ENCODE measurements at regions not wholly inside any gene's neighbourhood (a gene's known extent, or its start where the extent isn't known, plus 50 kb on each side); places are given as distances from the start of the nearest gene placed in this dataset.
A peak's percentile ranks its signal among the peaks of the same experiment; 100 is the strongest.

GRCh38 chr12:98408681-98409080 lies 106.7 kb upstream of the TMPO start:
- Mint-ChIP-seq H3K4me3 (no peak overlapping the region), H3K4me1 (peaks cover 3% of the 10 kb centered on the region)

GRCh38 chr12:98409548-98409947 lies 105.8 kb upstream of the TMPO start:
- no peak for DNase-seq
- Mint-ChIP-seq H3K9me3 (no peaks in the 10 kb centered on the region), H3K27me3 (no peaks in the 10 kb centered on the region), H3K27ac (no peak overlapping the region), H3K36me3 (no peaks in the 10 kb centered on the region), H3K4me3 (no peak overlapping the region), H3K4me1 (no peaks in the 10 kb centered on the region)

More at GRCh38 chr12:98408681-98409080, 106.7 kb upstream of the TMPO start:
- no peaks in the 10 kb centered on the region for H3K9me3 Mint-ChIP-seq
- no peak for DNase-seq
- H3K27me3 Mint-ChIP-seq: no peaks in the 10 kb centered on the region
- H3K36me3 Mint-ChIP-seq: no peaks in the 10 kb centered on the region
- H3K27ac Mint-ChIP-seq: no peak overlapping the region

- Mint-ChIP-seq H3K4me3 (no peak overlapping the region), H3K27ac (no peak overlapping the region), H3K9me3 (no peaks in the 10 kb centered on the region), H3K27me3 (no peaks in the 10 kb centered on the region), H3K4me1 (no peaks in the 10 kb centered on the region), H3K36me3 (no peaks in the 10 kb centered on the region)
- no peak for DNase-seq
Observed at GRCh38 chr12:98410356-98410755, 105.0 kb upstream of the TMPO start.

- Mint-ChIP-seq H3K27ac (no peak overlapping the region), H3K4me1 (no peaks in the 10 kb centered on the region), H3K27me3 (no peaks in the 10 kb centered on the region), H3K4me3 (no peak overlapping the region), H3K36me3 (no peaks in the 10 kb centered on the region), H3K9me3 (no peaks in the 10 kb centered on the region)
- DNase-seq: no peak
Observed at GRCh38 chr12:98416845-98417244, 98.5 kb upstream of the TMPO start.

- no peaks in the 10 kb centered on the region for H3K36me3 Mint-ChIP-seq
- DNase-seq: no peak
- H3K27me3 Mint-ChIP-seq: no peaks in the 10 kb centered on the region
- H3K9me3 Mint-ChIP-seq: no peaks in the 10 kb centered on the region
- H3K4me1 Mint-ChIP-seq: no peaks in the 10 kb centered on the region
- no peak overlapping the region for H3K27ac Mint-ChIP-seq
- H3K4me3 Mint-ChIP-seq: no peak overlapping the region
Observed at GRCh38 chr12:98417266-98417665, 98.1 kb upstream of the TMPO start.

- no peak overlapping the region for H3K27ac Mint-ChIP-seq
- no peaks in the 10 kb centered on the region for H3K9me3 Mint-ChIP-seq
- no peak overlapping the region for H3K4me3 Mint-ChIP-seq
- H3K27me3 Mint-ChIP-seq: no peaks in the 10 kb centered on the region
- no peaks in the 10 kb centered on the region for H3K36me3 Mint-ChIP-seq
- DNase-seq: no peak
- no peaks in the 10 kb centered on the region for H3K4me1 Mint-ChIP-seq
Observed at GRCh38 chr12:98418357-98419075, 96.9 kb upstream of the TMPO start.

GRCh38 chr12:98419081-98419794 lies 96.2 kb upstream of the TMPO start:
- Mint-ChIP-seq H3K4me3 (no peak overlapping the region), H3K27me3 (no peaks in the 10 kb centered on the region), H3K9me3 (no peaks in the 10 kb centered on the region), H3K4me1 (no peaks in the 10 kb centered on the region), H3K36me3 (no peaks in the 10 kb centered on the region), H3K27ac (no peak overlapping the region)
- no peak for DNase-seq

- no peak for DNase-seq
- H3K27me3 Mint-ChIP-seq: no peaks in the 10 kb centered on the region
- no peaks in the 10 kb centered on the region for H3K9me3 Mint-ChIP-seq
- H3K27ac Mint-ChIP-seq: no peak overlapping the region
- no peaks in the 10 kb centered on the region for H3K36me3 Mint-ChIP-seq
- H3K4me3 Mint-ChIP-seq: no peak overlapping the region
- H3K4me1 Mint-ChIP-seq: peaks cover 2% of the 10 kb centered on the region
Observed at GRCh38 chr12:98419795-98420404, 95.5 kb upstream of the TMPO start.

GRCh38 chr12:98420461-98420860 lies 94.9 kb upstream of the TMPO start:
- Mint-ChIP-seq H3K36me3 (no peaks in the 10 kb centered on the region), H3K4me3 (no peak overlapping the region), H3K9me3 (no peaks in the 10 kb centered on the region), H3K27ac (no peak overlapping the region), H3K4me1 (peaks cover 2% of the 10 kb centered on the region), H3K27me3 (no peaks in the 10 kb centered on the region)
- no peak for DNase-seq

GRCh38 chr12:98421316-98421715 lies 94.1 kb upstream of the TMPO start:
- no peaks in the 10 kb centered on the region for H3K36me3 Mint-ChIP-seq
- peaks cover 2% of the 10 kb centered on the region for H3K4me1 Mint-ChIP-seq

GRCh38 chr12:98422359-98422758 lies 93.0 kb upstream of the TMPO start:
- Mint-ChIP-seq H3K4me1 (peaks cover 2% of the 10 kb centered on the region), H3K9me3 (no peaks in the 10 kb centered on the region), H3K36me3 (no peaks in the 10 kb centered on the region), H3K4me3 (no peak overlapping the region), H3K27me3 (no peaks in the 10 kb centered on the region), H3K27ac (no peak overlapping the region)
- DNase-seq: no peak

More at GRCh38 chr12:98421316-98421715, 94.1 kb upstream of the TMPO start:
- Mint-ChIP-seq H3K4me3 (no peak overlapping the region), H3K27ac (no peak overlapping the region), H3K27me3 (no peaks in the 10 kb centered on the region), H3K9me3 (no peaks in the 10 kb centered on the region)
- no peak for DNase-seq

GRCh38 chr12:98422812-98423211 lies 92.6 kb upstream of the TMPO start:
- Mint-ChIP-seq H3K27ac (no peak overlapping the region), H3K4me3 (no peak overlapping the region), H3K27me3 (no peaks in the 10 kb centered on the region), H3K36me3 (no peaks in the 10 kb centered on the region), H3K9me3 (no peaks in the 10 kb centered on the region), H3K4me1 (peaks cover 2% of the 10 kb centered on the region)
- DNase-seq: no peak

- H3K9me3 Mint-ChIP-seq: no peaks in the 10 kb centered on the region
- no peaks in the 10 kb centered on the region for H3K27me3 Mint-ChIP-seq
- DNase-seq: no peak
- H3K27ac Mint-ChIP-seq: no peak overlapping the region
- H3K4me3 Mint-ChIP-seq: no peak overlapping the region
- peaks cover 2% of the 10 kb centered on the region for H3K4me1 Mint-ChIP-seq
- H3K36me3 Mint-ChIP-seq: no peaks in the 10 kb centered on the region
Observed at GRCh38 chr12:98423963-98424362, 91.4 kb upstream of the TMPO start.

- Mint-ChIP-seq H3K27ac (no peak overlapping the region), H3K4me3 (no peak overlapping the region), H3K27me3 (no peaks in the 10 kb centered on the region), H3K36me3 (no peaks in the 10 kb centered on the region), H3K4me1 (peaks cover 2% of the 10 kb centered on the region), H3K9me3 (no peaks in the 10 kb centered on the region)
- peak; percentile 18 for DNase-seq
Observed at GRCh38 chr12:98424726-98425401, 90.5 kb upstream of the TMPO start.

- DNase-seq: no peak
Observed at GRCh38 chr12:98425859-98426258, 89.5 kb upstream of the TMPO start.

More at GRCh38 chr12:98425859-98426258, 89.5 kb upstream of the TMPO start:
- H3K27ac Mint-ChIP-seq: no peak overlapping the region
- peaks cover 2% of the 10 kb centered on the region for H3K4me1 Mint-ChIP-seq
- no peaks in the 10 kb centered on the region for H3K9me3 Mint-ChIP-seq
- no peak overlapping the region for H3K4me3 Mint-ChIP-seq
- no peaks in the 10 kb centered on the region for H3K36me3 Mint-ChIP-seq
- H3K27me3 Mint-ChIP-seq: no peaks in the 10 kb centered on the region
